H1 (cell line): ENCODE measurements at regions not wholly inside any gene's neighbourhood (a gene's known extent, or its start where the extent isn't known, plus 50 kb on each side); places are given as distances from the start of the nearest gene placed in this dataset.

Experiments
- CTCF ChIA-PET: fragments of 300-600 bp; sonication (Branson Sonifier 250); formaldehyde crosslinking; loops from one replicate; lab custom pipeline; 2021; ENCODE audit not compliant: partially characterized antibody; lab: Charles Lee
- POLR2A ChIA-PET: fragments of 300-600 bp; sonication (Branson Sonifier 250); formaldehyde crosslinking; loops from one replicate; lab custom pipeline; 2021; ENCODE audit warnings: inconsistent platforms; ENCODE audit not compliant: partially characterized antibody; lab: Charles Lee
- DNase-seq, 2 experiments: peaks; one replicate each; pipeline versions ENCODE4 v3.0.0 to v3.0.0-alpha.2; 2010 to 2022; ENCODE audit warnings: low spot score in 2 of 2, low read depth in 1 of 2, mixed read lengths in 1 of 2
- FAIRE-seq: peaks from 2 replicates; lab custom pipeline; 2011; peaks lifted over from hg19 to GRCh38; lab: Jason Lieb, UNC
- H2AFZ ChIP-seq: 2 replicates; pipeline ENCODE4 v1.8.1; 2012; ENCODE audit warnings: low read length, inconsistent platforms
- H2AK5ac ChIP-seq: 2 replicates; pipeline ENCODE4 v1.6.1; 2013; ENCODE audit warnings: low read depth, low read length
- H2BK120ac ChIP-seq: replicated peaks from 2 replicates; pipeline ENCODE3; 2013; ENCODE audit warnings: low read depth, low read length, inconsistent platforms
- H2BK12ac ChIP-seq: 2 replicates; pipeline ENCODE4 v1.6.1; 2013; ENCODE audit warnings: low read depth, low read length
- H2BK15ac ChIP-seq: 2 replicates; pipeline ENCODE4 v1.6.1; 2013; ENCODE audit warnings: low read length
- H2BK20ac ChIP-seq: 2 replicates; pipeline ENCODE4 v1.6.1; 2013; ENCODE audit warnings: low read length
- H2BK5ac ChIP-seq: 2 replicates; pipeline ENCODE4 v1.6.1; 2013; ENCODE audit warnings: low read depth, low read length
- H3K14ac ChIP-seq: 2 replicates; pipeline ENCODE4 v1.6.1; 2013; ENCODE audit warnings: inconsistent platforms; ENCODE audit not compliant: insufficient read length
- H3K18ac ChIP-seq: 2 replicates; pipeline ENCODE4 v1.6.1; 2013; ENCODE audit warnings: low read length; ENCODE audit errors: extremely low read depth
- H3K23ac ChIP-seq: 2 replicates; pipeline ENCODE4 v1.6.1; 2013; ENCODE audit warnings: inconsistent platforms; ENCODE audit not compliant: insufficient read length
- H3K23me2 ChIP-seq: 2 replicates; pipeline ENCODE4 v1.6.1; 2013; ENCODE audit warnings: low read depth, low read length
- H3K27ac ChIP-seq: 2 replicates; pipeline ENCODE4 v1.6.1; 2011; ENCODE audit warnings: low read depth, low read length, inconsistent platforms
- H3K27me3 ChIP-seq, 4 experiments: replicated peaks in 1 of 4; 1 replicate in 1 of 4; 2 replicates in 3 of 4; pipeline versions ENCODE4 v1.6.1 to v1.8.1; 2011 to 2013; ENCODE audit warnings: low read length in 3 of 4, mild to moderate bottlenecking in 3 of 4, inconsistent platforms in 2 of 4, mixed read lengths in 2 of 4, moderate library complexity in 1 of 4; ENCODE audit not compliant: control insufficient read depth in 3 of 4, insufficient read depth in 3 of 4; ENCODE audit errors: extremely low read depth in 1 of 4
- H3K36me3 ChIP-seq, 4 experiments: 2 replicates each; pipeline versions ENCODE4 v1.6.1 to v1.8.1; 2011 to 2013; ENCODE audit warnings: mild to moderate bottlenecking in 4 of 4, low read length in 3 of 4, moderate library complexity in 2 of 4, control low read depth in 1 of 4, inconsistent platforms in 1 of 4; ENCODE audit not compliant: insufficient read depth in 4 of 4, control insufficient read depth in 2 of 4
- H3K4ac ChIP-seq: replicated peaks from 2 replicates; pipeline ENCODE3; 2013; ENCODE audit warnings: low read length, low read depth, mixed read lengths, inconsistent platforms; ENCODE audit not compliant: insufficient read length
- H3K4me1 ChIP-seq, 4 experiments: replicated peaks in 1 of 4; 1 replicate in 1 of 4; 2 replicates in 3 of 4; pipeline versions ENCODE4 v1.6.1 to v1.8.1; 2011 to 2013; ENCODE audit warnings: low read length in 3 of 4, inconsistent platforms in 2 of 4, mixed read lengths in 1 of 4; ENCODE audit not compliant: insufficient read depth in 4 of 4, control insufficient read depth in 3 of 4
- H3K4me2 ChIP-seq, 2 experiments: 2 replicates each; pipeline versions ENCODE4 v1.6.1 to v1.8.1; 2011 to 2013; ENCODE audit warnings: low read depth in 2 of 2, low read length in 2 of 2, control low read depth in 1 of 2, inconsistent platforms in 1 of 2, mild to moderate bottlenecking in 1 of 2; ENCODE audit not compliant: insufficient read depth in 1 of 2
- H3K4me3 ChIP-seq, 4 experiments: fragments of 200-600, 300-600 bp in 1 of 4; sonication (generic), shearing (Covaris generic), sonication (Bioruptor Twin) in 1 of 4; 2 replicates each; pipeline versions ENCODE4 v1.5.1 to v1.8.1; 2011 to 2016; ENCODE audit warnings: low read length in 4 of 4, low read depth in 3 of 4, control low read depth in 2 of 4, inconsistent platforms in 2 of 4, mild to moderate bottlenecking in 2 of 4, mixed read lengths in 1 of 4, moderate library complexity in 1 of 4; ENCODE audit not compliant: insufficient read depth in 2 of 4; ENCODE audit errors: extremely low read depth in 1 of 4
- H3K56ac ChIP-seq: replicated peaks from 2 replicates; pipeline ENCODE3; 2013; ENCODE audit warnings: low read depth, mild to moderate bottlenecking, mixed read lengths, low read length, inconsistent platforms; ENCODE audit not compliant: insufficient read length
- H3K79me1 ChIP-seq: 2 replicates; pipeline ENCODE4 v1.6.1; 2013; ENCODE audit warnings: low read depth, low read length, control low read depth
- H3K79me2 ChIP-seq, 2 experiments: 2 replicates each; pipeline versions ENCODE4 v1.6.1 to v1.8.1; 2012 to 2013; ENCODE audit warnings: low read length in 2 of 2, mild to moderate bottlenecking in 2 of 2, inconsistent platforms in 1 of 2; ENCODE audit not compliant: insufficient read depth in 2 of 2, control insufficient read depth in 1 of 2
- H3K9ac ChIP-seq, 4 experiments: replicated peaks in 1 of 4; 1 replicate in 1 of 4; 2 replicates in 3 of 4; pipeline versions ENCODE4 v1.6.1 to v1.8.1; 2011 to 2013; ENCODE audit warnings: low read depth in 3 of 4, low read length in 3 of 4, control low read depth in 2 of 4, mild to moderate bottlenecking in 2 of 4, moderate library complexity in 2 of 4, inconsistent platforms in 1 of 4; ENCODE audit errors: extremely low read depth in 1 of 4
- H3K9me3 ChIP-seq, 2 experiments: 2 replicates each; pipeline versions ENCODE4 v1.6.1 to v1.8.1; 2012 to 2013; ENCODE audit warnings: mild to moderate bottlenecking in 2 of 2, moderate library complexity in 2 of 2, control low read depth in 1 of 2, inconsistent platforms in 1 of 2, low read depth in 1 of 2, low read length in 1 of 2, mixed read lengths in 1 of 2; ENCODE audit not compliant: insufficient read depth in 2 of 2
- H4K20me1 ChIP-seq, 2 experiments: replicated peaks in 1 of 2; 2 replicates each; pipeline versions ENCODE3 to v1.8.1; 2011 to 2013; ENCODE audit warnings: inconsistent platforms in 2 of 2, low read length in 2 of 2, mild to moderate bottlenecking in 1 of 2; ENCODE audit not compliant: insufficient read depth in 2 of 2, control insufficient read depth in 1 of 2
- H4K5ac ChIP-seq: 2 replicates; pipeline ENCODE4 v1.6.1; 2013; ENCODE audit warnings: low read length, low read depth, mixed read lengths, inconsistent platforms; ENCODE audit not compliant: insufficient read length
- H4K8ac ChIP-seq: 2 replicates; pipeline ENCODE4 v1.8.0; 2013; ENCODE audit warnings: mild to moderate bottlenecking, moderate library complexity, low read length, inconsistent platforms; ENCODE audit not compliant: insufficient read depth; ENCODE audit errors: extremely low read depth
- H4K91ac ChIP-seq: replicated peaks from 2 replicates; pipeline ENCODE3; 2013; ENCODE audit warnings: low read length, mixed read lengths, inconsistent platforms; ENCODE audit not compliant: insufficient read length
- CBX8 ChIP-seq: fragments of 300-800, 300-1000 bp; sonication (generic); IDR thresholded peaks from 2 replicates; pipeline ENCODE4 v1.7.1; 2016; ENCODE audit warnings: low read depth, low read length, borderline replicate concordance
- CHD1 ChIP-seq: IDR thresholded peaks from 2 replicates; pipeline ENCODE4 v1.6.1; 2012; ENCODE audit warnings: low read depth, low read length, improper control_type of control experiment
- CHD2 ChIP-seq: IDR thresholded peaks from 2 replicates; pipeline ENCODE4 v1.6.1; 2012; ENCODE audit warnings: low read length, improper control_type of control experiment
- GTF2F1 ChIP-seq: IDR thresholded peaks from 2 replicates; pipeline ENCODE4 v1.6.1; 2012; ENCODE audit warnings: low read depth, low read length, improper control_type of control experiment, borderline replicate concordance
- HDAC6 ChIP-seq: IDR thresholded peaks from one replicate; pipeline ENCODE4 v1.7.1; 2012; ENCODE audit warnings: low read depth, mild to moderate bottlenecking, inconsistent platforms, low read length, moderate library complexity
- JUND ChIP-seq: IDR thresholded peaks from 2 replicates; pipeline ENCODE4 v1.6.1; 2011; ENCODE audit warnings: mild to moderate bottlenecking, improper control_type of control experiment, low read length
- NANOG ChIP-seq: IDR thresholded peaks from 2 replicates; pipeline ENCODE4 v1.6.1; 2011; ENCODE audit warnings: low read length, low read depth, mild to moderate bottlenecking, inconsistent platforms; ENCODE audit not compliant: insufficient read depth, poor library complexity, severe bottlenecking
- NRF1 ChIP-seq: IDR thresholded peaks from 2 replicates; pipeline ENCODE4 v1.6.1; 2011; ENCODE audit warnings: mild to moderate bottlenecking, low read depth, low read length, improper control_type of control experiment
- POLR2AphosphoS5 ChIP-seq: IDR thresholded peaks from 2 replicates; pipeline ENCODE4 v1.6.1; 2011; ENCODE audit warnings: low read depth, low read length
- RNF2 ChIP-seq: fragments of 200-900, 300-1000 bp; sonication (generic); IDR thresholded peaks from 2 replicates; pipeline ENCODE4 v1.7.1; 2016; ENCODE audit warnings: borderline replicate concordance, low read depth, mild to moderate bottlenecking, antibody characterized with exemption, low read length; ENCODE audit not compliant: poor library complexity, severe bottlenecking; ENCODE audit errors: missing control alignments
- TAF1 ChIP-seq: IDR thresholded peaks from 2 replicates; pipeline ENCODE4 v1.6.1; 2011; ENCODE audit warnings: mild to moderate bottlenecking, low read depth, low read length
- TAF7 ChIP-seq: optimal IDR thresholded peaks from 2 replicates; pipeline ENCODE3; 2011; ENCODE audit warnings: low read depth, mild to moderate bottlenecking, inconsistent platforms, low read length, moderate library complexity, borderline replicate concordance
- TCF12 ChIP-seq: IDR thresholded peaks from 2 replicates; pipeline ENCODE4 v1.6.1; 2011; ENCODE audit warnings: low read depth, mild to moderate bottlenecking, low read length
- WGBS, 2 experiments: shearing (Covaris generic) in 1 of 2; methylation state at CpG; one replicate each; pipeline versions ENCODE4 v1.1.6 to v1.1.7; 2013 to 2015; ENCODE audit warnings: low lambda C conversion rate in 2 of 2, mixed read lengths in 2 of 2, inconsistent platforms in 1 of 2, low coverage in 1 of 2, missing lambda C conversion rate in 1 of 2; ENCODE audit not compliant: insufficient replicate concordance in 2 of 2, insufficient coverage in 1 of 2, insufficient read length in 1 of 2; ENCODE audit errors: extremely low coverage in 1 of 2, missing lambda C conversion rate in 1 of 2; 5-methylcytosine and 5-hydroxymethylcytosine counted together
- TF ChIP-seq, protein P1 (sequence below): IDR thresholded peaks from 2 replicates; pipeline ENCODE4 v1.6.1; 2012; ENCODE audit warnings: low read length, inconsistent platforms

- Histone ChIP-seq H2BK5ac (no peak overlapping the region), H3K56ac (no peak overlapping the region), H2BK12ac (no peak overlapping the region), H2BK20ac (no peak overlapping the region), H3K4me1 (no peaks in the 10 kb centered on the region), H3K14ac (no peak overlapping the region), H3K18ac (no peak overlapping the region), H3K79me1 (no peaks in the 10 kb centered on the region), H3K27me3 (no peaks in the 10 kb centered on the region), H4K8ac (no peak overlapping the region), H3K9ac (no peak overlapping the region), H3K4ac (no peak overlapping the region), H2AFZ (no peak overlapping the region), H4K20me1 (no peaks in the 10 kb centered on the region), H3K4me2 (no peak overlapping the region), H3K79me2 (no peaks in the 10 kb centered on the region), H4K5ac (no peak overlapping the region), H4K91ac (no peak overlapping the region), H3K4me3 (no peak overlapping the region), H3K23ac (no peak overlapping the region), H2AK5ac (no peak overlapping the region), H3K9me3 (no peaks in the 10 kb centered on the region), H3K23me2 (no peaks in the 10 kb centered on the region), H2BK120ac (no peak overlapping the region), H3K27ac (no peak overlapping the region), H3K36me3 (no peaks in the 10 kb centered on the region), H2BK15ac (no peak overlapping the region)
- no peak for DNase-seq
- CTCF ChIA-PET, result no interaction called here
- WGBS, 2 experiments, result 92% methylated on average over 5 of the region's 5 CpGs; no CpG with 5 or more reads in 1 of the 2 experiments
- POLR2A ChIA-PET, result no interaction called here
- no peak for FAIRE-seq
- TF ChIP-seq POLR2AphosphoS5 (no peak), NRF1 (no peak), TAF1 (no peak), JUND (no peak), HDAC6 (no peak), CHD1 (no peak), NANOG (no peak), CBX8 (no peak), TAF7 (no peak), CHD2 (no peak), RNF2 (no peak), GTF2F1 (no peak), TCF12 (no peak)
- TF ChIP-seq, protein P1, sequence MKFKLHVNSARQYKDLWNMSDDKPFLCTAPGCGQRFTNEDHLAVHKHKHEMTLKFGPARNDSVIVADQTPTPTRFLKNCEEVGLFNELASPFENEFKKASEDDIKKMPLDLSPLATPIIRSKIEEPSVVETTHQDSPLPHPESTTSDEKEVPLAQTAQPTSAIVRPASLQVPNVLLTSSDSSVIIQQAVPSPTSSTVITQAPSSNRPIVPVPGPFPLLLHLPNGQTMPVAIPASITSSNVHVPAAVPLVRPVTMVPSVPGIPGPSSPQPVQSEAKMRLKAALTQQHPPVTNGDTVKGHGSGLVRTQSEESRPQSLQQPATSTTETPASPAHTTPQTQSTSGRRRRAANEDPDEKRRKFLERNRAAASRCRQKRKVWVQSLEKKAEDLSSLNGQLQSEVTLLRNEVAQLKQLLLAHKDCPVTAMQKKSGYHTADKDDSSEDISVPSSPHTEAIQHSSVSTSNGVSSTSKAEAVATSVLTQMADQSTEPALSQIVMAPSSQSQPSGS, result no peak
Measured at GRCh38 chr13:83327091-83327490, 555.2 kb downstream of the SLITRK1 start.
